PFSK-1 (cell line): ENCODE measurements at regions not wholly inside any gene's neighbourhood (a gene's known extent, or its start where the extent isn't known, plus 50 kb on each side); places are given as distances from the start of the nearest gene placed in this dataset.

Experiments
- POLR2AphosphoS5 ChIP-seq: IDR thresholded peaks from 2 replicates; pipeline ENCODE4 v1.6.1; 2012; ENCODE audit warnings: low read depth, mild to moderate bottlenecking, control low read depth, low read length, moderate library complexity
- SIN3A ChIP-seq: IDR thresholded peaks from 2 replicates; pipeline ENCODE4 v1.6.1; 2012; ENCODE audit warnings: mild to moderate bottlenecking, low read length, moderate library complexity, borderline replicate concordance; ENCODE audit not compliant: insufficient read depth
- TAF1 ChIP-seq: IDR thresholded peaks from 2 replicates; pipeline ENCODE4 v1.6.1; 2012; ENCODE audit warnings: low read length, control low read depth, borderline replicate concordance; ENCODE audit not compliant: insufficient read depth
- TF ChIP-seq, protein P1 (sequence below), 2 experiments: IDR thresholded peaks; 2 replicates each; pipeline versions ENCODE4 v1.6.1 to v1.8.0; 2011 to 2012; ENCODE audit warnings: low read depth in 2 of 2, low read length in 2 of 2, control low read depth in 1 of 2, inconsistent platforms in 1 of 2, mild to moderate bottlenecking in 1 of 2, moderate library complexity in 1 of 2; ENCODE audit not compliant: insufficient read depth in 1 of 2

DNA sequence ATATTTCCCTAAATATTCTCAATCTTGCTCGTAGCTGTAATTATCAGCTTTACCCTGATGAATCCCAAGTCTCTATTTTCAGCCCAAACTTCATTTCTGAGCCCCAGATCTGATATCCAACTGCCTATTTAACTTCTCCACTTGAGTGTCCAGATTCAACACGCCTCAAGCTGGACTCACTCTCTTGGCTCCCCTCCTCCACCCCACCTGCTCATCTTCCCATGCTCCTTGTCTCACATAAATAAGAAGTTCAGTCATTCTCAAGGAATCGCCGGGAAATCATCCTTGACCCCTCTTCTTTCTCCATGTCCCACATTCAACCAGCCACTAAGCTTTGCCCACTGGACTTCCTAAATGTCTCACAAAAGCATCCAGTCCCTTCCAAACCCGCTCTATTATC lies 89.9 kb upstream of the STMND1 start:
- TF ChIP-seq TAF1 (no peak), POLR2AphosphoS5 (no peak), SIN3A (no peak)
- TF ChIP-seq, protein P1, sequence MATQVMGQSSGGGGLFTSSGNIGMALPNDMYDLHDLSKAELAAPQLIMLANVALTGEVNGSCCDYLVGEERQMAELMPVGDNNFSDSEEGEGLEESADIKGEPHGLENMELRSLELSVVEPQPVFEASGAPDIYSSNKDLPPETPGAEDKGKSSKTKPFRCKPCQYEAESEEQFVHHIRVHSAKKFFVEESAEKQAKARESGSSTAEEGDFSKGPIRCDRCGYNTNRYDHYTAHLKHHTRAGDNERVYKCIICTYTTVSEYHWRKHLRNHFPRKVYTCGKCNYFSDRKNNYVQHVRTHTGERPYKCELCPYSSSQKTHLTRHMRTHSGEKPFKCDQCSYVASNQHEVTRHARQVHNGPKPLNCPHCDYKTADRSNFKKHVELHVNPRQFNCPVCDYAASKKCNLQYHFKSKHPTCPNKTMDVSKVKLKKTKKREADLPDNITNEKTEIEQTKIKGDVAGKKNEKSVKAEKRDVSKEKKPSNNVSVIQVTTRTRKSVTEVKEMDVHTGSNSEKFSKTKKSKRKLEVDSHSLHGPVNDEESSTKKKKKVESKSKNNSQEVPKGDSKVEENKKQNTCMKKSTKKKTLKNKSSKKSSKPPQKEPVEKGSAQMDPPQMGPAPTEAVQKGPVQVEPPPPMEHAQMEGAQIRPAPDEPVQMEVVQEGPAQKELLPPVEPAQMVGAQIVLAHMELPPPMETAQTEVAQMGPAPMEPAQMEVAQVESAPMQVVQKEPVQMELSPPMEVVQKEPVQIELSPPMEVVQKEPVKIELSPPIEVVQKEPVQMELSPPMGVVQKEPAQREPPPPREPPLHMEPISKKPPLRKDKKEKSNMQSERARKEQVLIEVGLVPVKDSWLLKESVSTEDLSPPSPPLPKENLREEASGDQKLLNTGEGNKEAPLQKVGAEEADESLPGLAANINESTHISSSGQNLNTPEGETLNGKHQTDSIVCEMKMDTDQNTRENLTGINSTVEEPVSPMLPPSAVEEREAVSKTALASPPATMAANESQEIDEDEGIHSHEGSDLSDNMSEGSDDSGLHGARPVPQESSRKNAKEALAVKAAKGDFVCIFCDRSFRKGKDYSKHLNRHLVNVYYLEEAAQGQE (IDR thresholded peaks at IDR 0.05; ENCODE audit: insufficient read depth in 1 of 2, low read depth in 2 of 2, low read length in 2 of 2), result no peak
